Gastroesophageal sphincter (tissue), 3 donors: ENCODE measurements at regions not wholly inside any gene's neighbourhood (a gene's known extent, or its start where the extent isn't known, plus 50 kb on each side); places are given as distances from the start of the nearest gene placed in this dataset.

ENCODE experiments used
- POLR2A ChIP-seq, 2 donors: fragments of 450-650 bp; IDR thresholded peaks; one replicate each; pipeline ENCODE4 v1.6.1; 2017; ENCODE audit warnings: antibody characterized with exemption in 2 of 2, mild to moderate bottlenecking in 2 of 2, moderate library complexity in 1 of 2
- TF ChIP-seq, protein P1 (sequence below), 4 experiments: fragments of 200-600 bp in 2 of 4; fragments of 450-650 bp in 2 of 4; sonication (generic) in 1 of 4; IDR thresholded peaks; one replicate each; pipeline ENCODE4 v1.5.1; 2017 to 2019; ENCODE audit warnings: antibody characterized with exemption in 4 of 4, mild to moderate bottlenecking in 2 of 4, moderate library complexity in 2 of 4

DNA sequence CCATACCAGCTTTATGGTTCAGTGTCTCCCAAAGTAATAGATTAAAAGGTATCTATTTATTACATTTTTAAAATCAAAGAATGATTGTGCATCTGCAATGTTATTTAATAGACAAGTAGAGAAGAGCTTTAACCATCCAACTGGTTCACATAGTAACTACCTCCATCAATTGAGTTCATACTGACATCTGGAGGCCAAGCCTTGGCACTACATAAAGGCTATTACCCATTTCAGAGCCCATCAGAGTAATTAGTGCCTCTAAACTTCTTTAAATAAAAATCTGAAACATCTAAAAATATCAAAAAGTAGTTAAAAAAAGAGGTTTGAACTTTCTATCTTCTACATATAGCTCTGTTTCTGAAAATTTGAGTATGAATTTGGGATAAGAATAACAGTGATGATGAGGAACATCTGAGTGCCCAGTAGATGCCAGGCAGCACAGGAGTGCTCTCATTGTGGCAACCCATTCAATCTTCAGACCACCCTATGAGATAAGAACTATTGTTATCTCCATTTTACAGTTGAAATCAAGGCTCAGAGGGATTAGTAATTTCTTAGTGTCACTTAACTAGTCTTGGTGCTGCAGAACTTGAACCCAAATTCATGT is 132.9 kb upstream of the DAAM1 start:
- TF ChIP-seq, protein P1, sequence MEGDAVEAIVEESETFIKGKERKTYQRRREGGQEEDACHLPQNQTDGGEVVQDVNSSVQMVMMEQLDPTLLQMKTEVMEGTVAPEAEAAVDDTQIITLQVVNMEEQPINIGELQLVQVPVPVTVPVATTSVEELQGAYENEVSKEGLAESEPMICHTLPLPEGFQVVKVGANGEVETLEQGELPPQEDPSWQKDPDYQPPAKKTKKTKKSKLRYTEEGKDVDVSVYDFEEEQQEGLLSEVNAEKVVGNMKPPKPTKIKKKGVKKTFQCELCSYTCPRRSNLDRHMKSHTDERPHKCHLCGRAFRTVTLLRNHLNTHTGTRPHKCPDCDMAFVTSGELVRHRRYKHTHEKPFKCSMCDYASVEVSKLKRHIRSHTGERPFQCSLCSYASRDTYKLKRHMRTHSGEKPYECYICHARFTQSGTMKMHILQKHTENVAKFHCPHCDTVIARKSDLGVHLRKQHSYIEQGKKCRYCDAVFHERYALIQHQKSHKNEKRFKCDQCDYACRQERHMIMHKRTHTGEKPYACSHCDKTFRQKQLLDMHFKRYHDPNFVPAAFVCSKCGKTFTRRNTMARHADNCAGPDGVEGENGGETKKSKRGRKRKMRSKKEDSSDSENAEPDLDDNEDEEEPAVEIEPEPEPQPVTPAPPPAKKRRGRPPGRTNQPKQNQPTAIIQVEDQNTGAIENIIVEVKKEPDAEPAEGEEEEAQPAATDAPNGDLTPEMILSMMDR (IDR thresholded peaks at IDR 0.05), result peak; percentile 44 to 73 (median 50)
- TF ChIP-seq POLR2A (IDR thresholded peaks at IDR 0.05), result no peak
